ENCODE measurements at regions not wholly inside any gene's neighbourhood (a gene's known extent, or its start where the extent isn't known, plus 50 kb on each side); places are given as distances from the start of the nearest gene placed in this dataset.

DNA sequence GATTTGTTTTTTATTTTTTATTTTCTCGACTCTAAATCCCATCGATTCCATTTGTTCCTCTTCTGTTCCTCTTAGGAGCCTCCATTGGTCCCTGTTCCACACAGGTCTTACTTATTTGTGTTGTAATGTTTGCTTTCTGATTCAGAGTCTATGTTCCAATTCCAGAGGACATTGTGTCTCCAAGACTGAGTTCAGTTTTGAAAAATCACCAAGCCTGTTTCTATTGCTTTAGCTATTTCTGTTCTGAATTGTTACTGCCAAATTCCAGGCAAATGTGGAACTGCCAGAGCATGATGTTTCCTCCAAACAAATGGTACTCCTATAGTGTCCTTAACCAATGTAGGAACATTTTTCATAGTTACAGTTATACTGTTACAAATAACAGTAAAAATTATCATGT, 270.9 kb upstream of the SPTLC3 start:
- H2BK15ac ChIP-seq (ENCODE audit: low read length), result no peak overlapping the region
- no peak overlapping the region for H3K27ac ChIP-seq (ENCODE audit: low read depth, low read length)
- H3K4me1 ChIP-seq (replicated peaks in 1 of 4; ENCODE audit: control insufficient read depth in 3 of 4, insufficient read depth in 4 of 4, low read length in 3 of 4), result peaks cover 0 to 2% (median 0%) of the 10 kb centered on the region in 4 experiments; a peak in 1 of 7 replicates
- no peak overlapping the region for H3K56ac ChIP-seq (replicated peaks; ENCODE audit: insufficient read length, low read depth, low read length)
- no peak overlapping the region for H2BK12ac ChIP-seq (ENCODE audit: low read depth, low read length)
- H3K4me3 ChIP-seq (ENCODE audit: extremely low read depth in 1 of 4, insufficient read depth in 2 of 4, low read depth in 3 of 4, low read length in 4 of 4), result no peak overlapping the region
- H3K23me2 ChIP-seq (ENCODE audit: low read depth, low read length), result no peaks in the 10 kb centered on the region; the same call in 1 of the 2 replicates
- H3K14ac ChIP-seq (ENCODE audit: insufficient read length), result no peak overlapping the region
- no peak overlapping the region for H4K5ac ChIP-seq (ENCODE audit: insufficient read length, low read depth, low read length)
- no peak overlapping the region for H3K9ac ChIP-seq (replicated peaks in 1 of 4; ENCODE audit: extremely low read depth in 1 of 4, low read depth in 3 of 4, low read length in 3 of 4)
- H3K23ac ChIP-seq (ENCODE audit: insufficient read length), result no peak overlapping the region
- no peaks in the 10 kb centered on the region for H4K20me1 ChIP-seq (replicated peaks in 1 of 2; ENCODE audit: control insufficient read depth in 1 of 2, insufficient read depth in 2 of 2, low read length in 2 of 2)
- H2AK5ac ChIP-seq (ENCODE audit: low read depth, low read length), result no peak overlapping the region
- no peaks in the 10 kb centered on the region for H3K36me3 ChIP-seq (ENCODE audit: control insufficient read depth in 2 of 4, insufficient read depth in 4 of 4, low read length in 3 of 4)
- H2AFZ ChIP-seq (ENCODE audit: low read length), result no peak overlapping the region
- no peaks in the 10 kb centered on the region; a peak in 1 of 4 replicates for H3K9me3 ChIP-seq (ENCODE audit: insufficient read depth in 2 of 2, low read depth in 1 of 2, low read length in 1 of 2)
- H3K4ac ChIP-seq (replicated peaks; ENCODE audit: insufficient read length, low read depth, low read length), result no peak overlapping the region
- ChIA-PET POLR2A (ENCODE audit: partially characterized antibody) (no interaction called here), CTCF (ENCODE audit: partially characterized antibody) (interaction anchor here (1.1 to 1.5 kb wide), 3 partner anchors 18 to 380 kb away, joined by 3 read pairs; no protein-coding TSS in a partner anchor)
- 86% methylated on average over 2 of the region's 2 CpGs; no CpG with 5 or more reads in 1 of the 2 experiments for WGBS, 2 experiments (ENCODE audit: extremely low coverage in 1 of 2, insufficient coverage in 1 of 2, insufficient read length in 1 of 2, insufficient replicate concordance in 2 of 2, low coverage in 1 of 2, low lambda C conversion rate in 2 of 2, missing lambda C conversion rate in 1 of 2)
- H3K27me3 ChIP-seq (replicated peaks in 1 of 4; ENCODE audit: control insufficient read depth in 3 of 4, extremely low read depth in 1 of 4, insufficient read depth in 3 of 4, low read length in 3 of 4), result no peaks in the 10 kb centered on the region
- H3K79me2 ChIP-seq (ENCODE audit: control insufficient read depth in 1 of 2, insufficient read depth in 2 of 2, low read length in 2 of 2), result no peaks in the 10 kb centered on the region
- no peak overlapping the region for H3K4me2 ChIP-seq (ENCODE audit: insufficient read depth in 1 of 2, low read depth in 2 of 2, low read length in 2 of 2)
- H3K79me1 ChIP-seq (ENCODE audit: low read depth, low read length), result no peaks in the 10 kb centered on the region
- no peak overlapping the region for H3K18ac ChIP-seq (ENCODE audit: extremely low read depth, low read length)
- H4K8ac ChIP-seq (ENCODE audit: extremely low read depth, insufficient read depth, low read length), result no peak overlapping the region
- no peak overlapping the region for H2BK20ac ChIP-seq (ENCODE audit: low read length)
- H2BK5ac ChIP-seq (ENCODE audit: low read depth, low read length), result no peak overlapping the region
- FAIRE-seq, result no peak
- H2BK120ac ChIP-seq (replicated peaks; ENCODE audit: low read depth, low read length), result no peak overlapping the region
- H4K91ac ChIP-seq (replicated peaks; ENCODE audit: insufficient read length, low read length), result no peak overlapping the region
- TF ChIP-seq, protein P1, sequence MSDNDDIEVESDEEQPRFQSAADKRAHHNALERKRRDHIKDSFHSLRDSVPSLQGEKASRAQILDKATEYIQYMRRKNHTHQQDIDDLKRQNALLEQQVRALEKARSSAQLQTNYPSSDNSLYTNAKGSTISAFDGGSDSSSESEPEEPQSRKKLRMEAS (IDR thresholded peaks at IDR 0.05), result no peak
- TF ChIP-seq SRF (IDR thresholded peaks at IDR 0.05; ENCODE audit: low read depth, low read length) (no peak), CBX8 (IDR thresholded peaks at IDR 0.05; ENCODE audit: borderline replicate concordance, low read depth, low read length) (no peak), JUND (IDR thresholded peaks at IDR 0.05; ENCODE audit: low read length) (no peak), JUN (IDR thresholded peaks at IDR 0.05; ENCODE audit: low read depth, low read length) (no peak)
- TF ChIP-seq, protein P2, sequence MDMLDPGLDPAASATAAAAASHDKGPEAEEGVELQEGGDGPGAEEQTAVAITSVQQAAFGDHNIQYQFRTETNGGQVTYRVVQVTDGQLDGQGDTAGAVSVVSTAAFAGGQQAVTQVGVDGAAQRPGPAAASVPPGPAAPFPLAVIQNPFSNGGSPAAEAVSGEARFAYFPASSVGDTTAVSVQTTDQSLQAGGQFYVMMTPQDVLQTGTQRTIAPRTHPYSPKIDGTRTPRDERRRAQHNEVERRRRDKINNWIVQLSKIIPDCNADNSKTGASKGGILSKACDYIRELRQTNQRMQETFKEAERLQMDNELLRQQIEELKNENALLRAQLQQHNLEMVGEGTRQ (IDR thresholded peaks at IDR 0.05; ENCODE audit: low read length), result no peak
- DNase-seq (ENCODE audit: low read depth in 1 of 2, low spot score in 2 of 2), result no peak

Data from H1 (cell line).